DOHH2 (cell line): ENCODE measurements at regions not wholly inside any gene's neighbourhood (a gene's known extent, or its start where the extent isn't known, plus 50 kb on each side); places are given as distances from the start of the nearest gene placed in this dataset.

Experiments
- H3F3A ChIP-seq: fragments of 200-600 bp; sonication (generic), shearing (Covaris generic); 2 replicates; pipeline ENCODE4 v1.6.0; 2016; ENCODE audit warnings: antibody characterized with exemption, mild to moderate bottlenecking; ENCODE audit not compliant: control insufficient read depth, insufficient read depth
- H3K27ac ChIP-seq: fragments of 200-600 bp; sonication (generic); 2 replicates; pipeline ENCODE4 v1.5.1; 2014; ENCODE audit warnings: low read depth, mild to moderate bottlenecking, low read length, moderate library complexity
- H3K27me3 ChIP-seq: fragments of 200-600 bp; sonication (generic); 2 replicates; pipeline ENCODE4 v1.6.1; 2014; ENCODE audit warnings: mild to moderate bottlenecking, low read length, mixed read lengths; ENCODE audit not compliant: control insufficient read depth
- H3K36me3 ChIP-seq: fragments of 200-600 bp; sonication (generic); 2 replicates; pipeline ENCODE4 v1.6.1; 2014; ENCODE audit warnings: mild to moderate bottlenecking, low read length, moderate library complexity, mixed read lengths; ENCODE audit not compliant: control insufficient read depth
- H3K4me1 ChIP-seq: fragments of 200-600 bp; sonication (generic); 2 replicates; pipeline ENCODE4 v1.6.1; 2014; ENCODE audit warnings: mild to moderate bottlenecking, low read length, mixed read lengths; ENCODE audit not compliant: control insufficient read depth
- H3K4me2 ChIP-seq: fragments of 200-600 bp; sonication (generic); 2 replicates; pipeline ENCODE4 v1.6.0; 2014; ENCODE audit warnings: mild to moderate bottlenecking, low read length, moderate library complexity
- H3K4me3 ChIP-seq: fragments of 200-600 bp; sonication (generic); 2 replicates; pipeline ENCODE4 v1.5.1; 2014; ENCODE audit warnings: mild to moderate bottlenecking, low read length, mixed read lengths
- H3K79me2 ChIP-seq: fragments of 200-600 bp; sonication (generic); 2 replicates; pipeline ENCODE4 v1.6.1; 2014; ENCODE audit warnings: mild to moderate bottlenecking, low read length, mixed read lengths; ENCODE audit not compliant: control insufficient read depth
- H3K9me2 ChIP-seq: fragments of 200-600 bp; sonication (generic); replicated peaks from 2 replicates; pipeline ENCODE4 v1.6.1; 2014; ENCODE audit warnings: mild to moderate bottlenecking, low read length, mixed read lengths; ENCODE audit not compliant: control insufficient read depth
- H3K9me3 ChIP-seq: fragments of 200-600 bp; sonication (generic); 2 replicates; pipeline ENCODE4 v1.6.1; 2014; ENCODE audit warnings: antibody characterized with exemption, low read length, mixed read lengths; ENCODE audit not compliant: control insufficient read depth, insufficient read depth
- H4K20me1 ChIP-seq: fragments of 200-600 bp; sonication (generic); 2 replicates; pipeline ENCODE4 v1.6.0; 2014; ENCODE audit warnings: low read depth, mild to moderate bottlenecking, antibody characterized with exemption, low read length, moderate library complexity; ENCODE audit not compliant: control insufficient read depth, insufficient read depth
- EZH2phosphoT487 ChIP-seq: fragments of 200-600 bp; sonication (generic); IDR thresholded peaks from 2 replicates; pipeline ENCODE4 v1.6.1; 2017; ENCODE audit warnings: borderline replicate concordance, mild to moderate bottlenecking, antibody characterized with exemption, low read length, moderate library complexity, mixed read lengths
- TF ChIP-seq, protein P1 (sequence below): fragments of 200-600 bp; sonication (generic); IDR thresholded peaks from one replicate; pipeline ENCODE4 v1.5.1; 2014; ENCODE audit warnings: antibody characterized with exemption, mild to moderate bottlenecking, low read depth, low read length; ENCODE audit not compliant: poor library complexity, severe bottlenecking

DNA sequence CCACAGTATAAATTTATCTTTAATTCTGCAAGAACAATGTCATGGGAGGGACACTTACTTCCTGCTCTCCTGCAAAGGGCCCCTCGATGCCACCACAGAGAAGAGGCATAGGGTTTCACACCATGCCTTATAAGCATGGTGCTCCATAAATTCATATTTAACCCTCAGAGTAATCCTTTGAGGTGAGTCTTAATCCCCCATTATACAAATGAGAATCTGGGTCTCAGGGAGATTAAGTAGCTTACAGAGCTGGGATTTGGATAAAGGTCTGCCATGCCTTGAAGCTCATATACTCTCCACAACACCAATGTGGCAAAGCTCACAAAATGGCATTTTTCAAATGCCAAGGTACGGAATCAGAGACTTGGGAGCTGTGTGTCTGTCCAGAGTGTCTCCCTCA lies 268.5 kb upstream of the CCL2 start:
- H3K9me2 ChIP-seq = no peaks in the 10 kb centered on the region
- H4K20me1 ChIP-seq = no peaks in the 10 kb centered on the region
- H3K4me2 ChIP-seq = no peak overlapping the region
- H3K36me3 ChIP-seq = no peaks in the 10 kb centered on the region
- H3K79me2 ChIP-seq = no peaks in the 10 kb centered on the region
- no peaks in the 10 kb centered on the region for H3K27me3 ChIP-seq
- H3K27ac ChIP-seq = no peak overlapping the region
- no peaks in the 10 kb centered on the region for H3K9me3 ChIP-seq
- H3F3A ChIP-seq = no peaks in the 10 kb centered on the region
- no peaks in the 10 kb centered on the region for H3K4me1 ChIP-seq
- H3K4me3 ChIP-seq = no peak overlapping the region
- no peak for TF ChIP-seq EZH2phosphoT487

DNA sequence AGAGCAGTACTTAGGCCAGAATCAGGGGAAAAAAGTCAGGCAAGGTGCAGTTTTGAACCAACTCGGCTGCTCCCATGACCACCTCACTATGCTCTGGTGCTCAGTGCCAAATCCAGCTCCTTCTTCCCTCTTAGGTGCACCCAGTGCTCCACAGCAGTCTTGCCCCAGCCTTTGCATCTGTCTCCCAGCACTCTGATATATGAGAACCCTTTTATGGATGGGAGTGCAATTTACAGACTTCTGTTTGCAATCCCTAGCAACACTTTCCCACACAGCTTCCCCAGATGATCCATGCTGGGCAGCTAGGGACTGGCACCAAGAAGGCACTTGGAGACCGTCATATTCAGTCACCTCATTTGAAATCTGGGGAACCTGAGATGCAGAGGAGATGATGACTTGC lies 267.9 kb upstream of the CCL2 start:
- Histone ChIP-seq H3F3A (no peaks in the 10 kb centered on the region), H3K36me3 (no peaks in the 10 kb centered on the region), H4K20me1 (no peaks in the 10 kb centered on the region), H3K9me2 (no peaks in the 10 kb centered on the region), H3K4me2 (no peak overlapping the region), H3K9me3 (no peaks in the 10 kb centered on the region), H3K27me3 (no peaks in the 10 kb centered on the region), H3K27ac (no peak overlapping the region), H3K4me3 (no peak overlapping the region), H3K79me2 (no peaks in the 10 kb centered on the region), H3K4me1 (no peaks in the 10 kb centered on the region)
- TF ChIP-seq EZH2phosphoT487 = no peak
- TF ChIP-seq, protein P1, sequence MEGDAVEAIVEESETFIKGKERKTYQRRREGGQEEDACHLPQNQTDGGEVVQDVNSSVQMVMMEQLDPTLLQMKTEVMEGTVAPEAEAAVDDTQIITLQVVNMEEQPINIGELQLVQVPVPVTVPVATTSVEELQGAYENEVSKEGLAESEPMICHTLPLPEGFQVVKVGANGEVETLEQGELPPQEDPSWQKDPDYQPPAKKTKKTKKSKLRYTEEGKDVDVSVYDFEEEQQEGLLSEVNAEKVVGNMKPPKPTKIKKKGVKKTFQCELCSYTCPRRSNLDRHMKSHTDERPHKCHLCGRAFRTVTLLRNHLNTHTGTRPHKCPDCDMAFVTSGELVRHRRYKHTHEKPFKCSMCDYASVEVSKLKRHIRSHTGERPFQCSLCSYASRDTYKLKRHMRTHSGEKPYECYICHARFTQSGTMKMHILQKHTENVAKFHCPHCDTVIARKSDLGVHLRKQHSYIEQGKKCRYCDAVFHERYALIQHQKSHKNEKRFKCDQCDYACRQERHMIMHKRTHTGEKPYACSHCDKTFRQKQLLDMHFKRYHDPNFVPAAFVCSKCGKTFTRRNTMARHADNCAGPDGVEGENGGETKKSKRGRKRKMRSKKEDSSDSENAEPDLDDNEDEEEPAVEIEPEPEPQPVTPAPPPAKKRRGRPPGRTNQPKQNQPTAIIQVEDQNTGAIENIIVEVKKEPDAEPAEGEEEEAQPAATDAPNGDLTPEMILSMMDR = no peak

DNA sequence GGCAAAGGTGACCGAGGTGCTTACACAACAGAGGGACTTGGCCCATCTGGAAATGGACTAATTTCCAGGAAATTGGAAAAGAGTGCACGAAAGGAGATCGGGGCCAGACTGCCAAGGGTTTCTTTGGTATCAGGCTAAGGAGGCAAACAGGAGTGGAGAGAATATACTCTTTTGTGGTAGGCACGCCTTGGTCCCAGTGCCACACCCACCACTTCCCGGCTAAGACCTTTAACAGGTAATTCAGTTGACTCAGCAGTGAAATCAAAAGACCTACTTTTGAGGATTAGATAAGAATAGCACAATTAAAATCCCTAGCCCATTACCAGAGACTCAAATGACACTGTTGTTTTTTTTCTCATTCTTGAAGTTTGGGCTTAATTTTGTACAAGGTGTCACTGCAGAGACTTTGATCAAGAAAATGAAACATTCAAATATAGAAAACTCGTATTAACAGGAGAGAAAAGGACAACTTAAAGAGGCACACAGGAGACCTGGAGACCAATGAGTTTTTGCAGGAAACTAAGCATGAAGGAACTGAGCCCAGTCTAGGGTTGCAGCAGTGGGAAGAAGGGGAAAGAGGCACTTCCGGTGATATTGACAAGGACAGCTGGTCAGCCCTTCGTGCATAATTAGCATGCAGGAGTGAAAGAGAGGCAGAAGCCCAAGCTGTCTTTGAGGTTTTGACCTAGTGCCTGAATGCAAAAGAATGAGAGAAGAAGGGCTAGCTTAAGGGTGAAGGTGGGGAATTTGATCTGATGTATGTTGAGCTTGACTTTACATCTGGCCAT lies 265.5 kb upstream of the CCL2 start:
- no peaks in the 10 kb centered on the region for H3K79me2 ChIP-seq
- H3K9me2 ChIP-seq = no peaks in the 10 kb centered on the region
- H3F3A ChIP-seq = no peaks in the 10 kb centered on the region
- H3K9me3 ChIP-seq = no peaks in the 10 kb centered on the region
- no peak overlapping the region for H3K27ac ChIP-seq
- H3K4me3 ChIP-seq = no peak overlapping the region
- H3K27me3 ChIP-seq = no peaks in the 10 kb centered on the region
- no peaks in the 10 kb centered on the region for H3K36me3 ChIP-seq
- H3K4me1 ChIP-seq = no peaks in the 10 kb centered on the region
- H4K20me1 ChIP-seq = no peaks in the 10 kb centered on the region
- TF ChIP-seq EZH2phosphoT487 = no peak
- TF ChIP-seq, protein P1 = no peak
- no peak overlapping the region for H3K4me2 ChIP-seq

DNA sequence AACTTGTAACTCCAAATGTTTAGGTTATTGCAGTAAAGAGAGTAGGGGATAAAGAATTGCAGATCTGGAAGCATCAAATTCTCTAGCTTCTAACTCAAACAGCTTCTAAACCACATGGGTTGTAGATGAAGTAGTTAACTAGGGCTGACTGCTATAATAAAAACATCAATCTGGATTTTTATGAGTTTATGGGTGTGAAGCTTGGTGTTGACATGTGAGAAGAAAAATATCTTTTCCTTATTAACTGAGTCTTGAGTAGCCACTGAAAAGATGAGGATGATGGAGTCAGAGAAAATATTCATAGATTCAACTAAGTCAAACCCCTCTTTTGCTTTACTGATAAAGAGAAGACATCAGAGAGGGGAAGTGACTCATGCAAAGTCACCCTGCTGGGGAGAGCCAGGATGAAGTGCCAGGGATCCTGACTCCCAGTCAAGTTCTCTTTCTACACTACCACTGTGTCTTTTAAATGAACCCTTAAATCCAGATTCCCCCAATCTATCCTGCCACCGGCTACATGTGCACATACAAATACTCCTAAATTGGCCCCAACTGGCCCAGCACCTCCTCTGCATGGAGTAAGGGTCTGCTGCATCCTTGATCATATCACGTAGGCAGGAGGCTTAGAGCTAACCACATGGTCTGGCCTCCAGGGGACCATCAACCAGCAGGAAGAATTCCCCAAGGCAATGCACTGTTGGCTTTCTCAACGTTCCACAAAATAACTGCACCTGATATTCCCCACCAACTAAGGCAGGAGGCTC lies 264.0 kb upstream of the CCL2 start:
- no peaks in the 10 kb centered on the region for H3K9me2 ChIP-seq
- no peaks in the 10 kb centered on the region for H3K27me3 ChIP-seq
- TF ChIP-seq, protein P1 = no peak
- no peak for TF ChIP-seq EZH2phosphoT487
- H3K79me2 ChIP-seq = no peaks in the 10 kb centered on the region
- H3K4me2 ChIP-seq = no peak overlapping the region
- no peaks in the 10 kb centered on the region for H3K36me3 ChIP-seq
- H4K20me1 ChIP-seq = no peaks in the 10 kb centered on the region
- no peaks in the 10 kb centered on the region for H3F3A ChIP-seq
- H3K9me3 ChIP-seq = no peaks in the 10 kb centered on the region
- H3K4me3 ChIP-seq = no peak overlapping the region
- H3K27ac ChIP-seq = no peak overlapping the region
- no peaks in the 10 kb centered on the region for H3K4me1 ChIP-seq
